Ascending aorta (tissue), 2 donors: ENCODE measurements at regions not wholly inside any gene's neighbourhood (a gene's known extent, or its start where the extent isn't known, plus 50 kb on each side); places are given as distances from the start of the nearest gene placed in this dataset.

Experiments
- DNase-seq, 2 donors: peaks; one replicate each; pipeline ENCODE4 v3.0.0-alpha.2; 2019; ENCODE audit warnings: low spot score in 2 of 2
- H3K27ac ChIP-seq, 2 donors: fragments of 200-600 bp; sonication (generic); one replicate each; pipeline ENCODE4 v1.5.1; 2016 to 2017; ENCODE audit warnings: mild to moderate bottlenecking in 1 of 2
- H3K27me3 ChIP-seq: fragments of 200-600 bp; sonication (generic); one replicate; pipeline ENCODE4 v1.5.1; 2017
- H3K36me3 ChIP-seq, 2 donors: fragments of 200-600 bp; sonication (generic); one replicate each; pipeline ENCODE4 v1.5.1; 2016
- H3K4me1 ChIP-seq, 2 donors: fragments of 200-600 bp; sonication (generic); one replicate each; pipeline ENCODE4 v1.5.1; 2016 to 2017; ENCODE audit warnings: mild to moderate bottlenecking in 1 of 2
- H3K4me3 ChIP-seq, 2 donors: fragments of 200-600 bp; sonication (generic); one replicate each; pipeline ENCODE4 v1.5.1; 2016 to 2017; ENCODE audit warnings: mild to moderate bottlenecking in 1 of 2
- H3K9me3 ChIP-seq, 2 donors: fragments of 200-600 bp; sonication (generic); one replicate each; pipeline ENCODE4 v1.5.1; 2016
- intact Hi-C: fragments of 100-400 bp; cut with DNase I; formaldehyde crosslinking; loops from one replicate; pipeline ENCODE4 v1.15.1; 2023
- TF ChIP-seq, protein P1 (sequence below), 3 experiments: fragments of 200-600 bp in 2 of 3; fragments of 450-650 bp in 1 of 3; sonication (generic) in 2 of 3; IDR thresholded peaks; one replicate each; pipeline ENCODE4 v1.5.1; 2016 to 2019; ENCODE audit warnings: antibody characterized with exemption in 3 of 3, mild to moderate bottlenecking in 1 of 3, moderate library complexity in 1 of 3

DNA sequence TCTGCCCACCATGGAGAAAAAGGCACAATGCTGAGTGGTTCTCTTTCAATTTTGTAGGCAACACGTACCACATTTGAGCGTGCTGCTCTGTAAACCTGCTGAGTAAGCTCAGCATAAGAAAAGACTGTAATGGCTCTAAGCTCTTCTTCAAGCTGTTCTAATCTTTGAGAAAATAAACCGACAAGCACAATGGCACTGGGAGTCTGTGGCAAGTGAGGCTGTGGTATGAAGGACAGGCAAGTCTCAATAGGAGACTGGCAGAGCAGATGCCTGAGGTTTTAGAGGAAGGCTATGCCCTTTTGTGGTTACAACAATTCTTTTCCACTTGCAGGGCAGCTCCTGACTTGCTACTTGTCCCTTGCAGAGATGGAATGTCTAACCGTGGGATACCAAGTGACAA is 136.7 kb upstream of the EXOC2 start:
- no peak for DNase-seq
- no peaks in the 10 kb centered on the region for H3K4me1 ChIP-seq
- H3K4me3 ChIP-seq: no peak overlapping the region
- intact Hi-C loops: no loop called here
- TF ChIP-seq, protein P1, sequence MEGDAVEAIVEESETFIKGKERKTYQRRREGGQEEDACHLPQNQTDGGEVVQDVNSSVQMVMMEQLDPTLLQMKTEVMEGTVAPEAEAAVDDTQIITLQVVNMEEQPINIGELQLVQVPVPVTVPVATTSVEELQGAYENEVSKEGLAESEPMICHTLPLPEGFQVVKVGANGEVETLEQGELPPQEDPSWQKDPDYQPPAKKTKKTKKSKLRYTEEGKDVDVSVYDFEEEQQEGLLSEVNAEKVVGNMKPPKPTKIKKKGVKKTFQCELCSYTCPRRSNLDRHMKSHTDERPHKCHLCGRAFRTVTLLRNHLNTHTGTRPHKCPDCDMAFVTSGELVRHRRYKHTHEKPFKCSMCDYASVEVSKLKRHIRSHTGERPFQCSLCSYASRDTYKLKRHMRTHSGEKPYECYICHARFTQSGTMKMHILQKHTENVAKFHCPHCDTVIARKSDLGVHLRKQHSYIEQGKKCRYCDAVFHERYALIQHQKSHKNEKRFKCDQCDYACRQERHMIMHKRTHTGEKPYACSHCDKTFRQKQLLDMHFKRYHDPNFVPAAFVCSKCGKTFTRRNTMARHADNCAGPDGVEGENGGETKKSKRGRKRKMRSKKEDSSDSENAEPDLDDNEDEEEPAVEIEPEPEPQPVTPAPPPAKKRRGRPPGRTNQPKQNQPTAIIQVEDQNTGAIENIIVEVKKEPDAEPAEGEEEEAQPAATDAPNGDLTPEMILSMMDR (IDR thresholded peaks at IDR 0.05): no peak
- no peak overlapping the region for H3K27ac ChIP-seq
- peaks cover 0 to 5% of the 10 kb centered on the region in 2 donors for H3K9me3 ChIP-seq
- H3K36me3 ChIP-seq: no peaks in the 10 kb centered on the region
- H3K27me3 ChIP-seq: no peaks in the 10 kb centered on the region

DNA sequence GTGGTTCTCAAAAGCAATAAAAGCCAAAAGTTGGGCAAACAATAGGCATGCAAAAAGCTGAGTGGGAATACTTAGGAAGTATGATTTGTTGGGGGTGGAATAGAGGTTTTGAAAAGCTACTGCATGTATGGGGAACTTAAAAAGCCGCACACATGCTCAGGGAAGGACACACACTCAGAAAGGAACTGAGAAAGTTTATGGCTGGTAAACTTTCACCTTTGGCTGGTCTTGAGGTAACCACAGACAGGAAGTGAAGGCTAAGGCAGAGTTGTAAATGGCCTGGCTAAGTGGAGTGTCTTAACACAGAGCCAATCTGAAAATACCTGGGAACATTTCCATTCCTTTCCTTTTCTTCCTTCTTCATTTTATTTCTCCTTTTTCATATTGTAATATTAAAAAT is 134.5 kb upstream of the EXOC2 start:
- H3K4me3 ChIP-seq: no peak overlapping the region
- peaks cover 0 to 5% of the 10 kb centered on the region in 2 donors for H3K9me3 ChIP-seq
- TF ChIP-seq, protein P1 (IDR thresholded peaks at IDR 0.05): no peak

DNA sequence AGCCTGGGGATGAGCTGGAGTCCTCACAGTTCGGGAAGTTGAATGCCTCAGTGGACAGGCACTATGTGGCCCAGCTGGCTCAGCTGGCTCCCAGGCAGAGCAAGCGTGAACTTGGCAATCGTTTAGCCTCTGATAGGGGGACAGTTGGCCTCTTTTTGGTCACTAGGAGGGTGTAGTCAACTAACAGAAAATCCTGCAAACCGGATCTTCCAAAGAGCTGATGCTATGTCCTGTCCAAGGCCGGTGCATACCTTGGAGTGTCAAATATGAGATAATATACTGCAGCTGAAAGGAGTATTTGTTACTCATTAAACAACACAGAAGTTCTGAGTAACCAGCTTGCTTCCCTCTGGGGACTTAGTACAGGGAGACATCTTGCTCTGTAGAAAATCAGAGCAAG is 126.2 kb upstream of the EXOC2 start:
- Histone ChIP-seq H3K27me3 (no peaks in the 10 kb centered on the region), H3K4me3 (no peak overlapping the region), H3K27ac (no peak overlapping the region), H3K36me3 (no peaks in the 10 kb centered on the region), H3K9me3 (no peaks in the 10 kb centered on the region), H3K4me1 (no peaks in the 10 kb centered on the region)
- TF ChIP-seq, protein P1 (IDR thresholded peaks at IDR 0.05): no peak
- no peak for DNase-seq
- intact Hi-C loops: no loop called here

More for the DNA sequence above, 134.5 kb upstream of the EXOC2 start:
- no peak for DNase-seq
- Histone ChIP-seq H3K4me1 (no peaks in the 10 kb centered on the region), H3K27ac (no peak overlapping the region), H3K36me3 (no peaks in the 10 kb centered on the region), H3K27me3 (no peaks in the 10 kb centered on the region)
- intact Hi-C loops: no loop called here

- H3K9me3 ChIP-seq: no peaks in the 10 kb centered on the region
- DNase-seq: no peak
- H3K4me1 ChIP-seq: no peaks in the 10 kb centered on the region
- intact Hi-C loops: no loop called here
- no peaks in the 10 kb centered on the region for H3K36me3 ChIP-seq
- no peak overlapping the region for H3K27ac ChIP-seq
- H3K4me3 ChIP-seq: no peak overlapping the region
- H3K27me3 ChIP-seq: no peaks in the 10 kb centered on the region
- TF ChIP-seq, protein P1 (IDR thresholded peaks at IDR 0.05): no peak
Observed at GRCh38 chr6:818196-818595, 125.3 kb upstream of the EXOC2 start.

- no peak overlapping the region for H3K4me3 ChIP-seq
- H3K27ac ChIP-seq: no peak overlapping the region
- H3K27me3 ChIP-seq: no peaks in the 10 kb centered on the region
- no peaks in the 10 kb centered on the region for H3K36me3 ChIP-seq
- intact Hi-C loops: no loop called here
- no peaks in the 10 kb centered on the region for H3K9me3 ChIP-seq
- TF ChIP-seq, protein P1 (IDR thresholded peaks at IDR 0.05): no peak
- DNase-seq: no peak
- no peaks in the 10 kb centered on the region for H3K4me1 ChIP-seq
Observed at GRCh38 chr6:816510-817084, 123.7 kb upstream of the EXOC2 start.

- TF ChIP-seq, protein P1 (IDR thresholded peaks at IDR 0.05): no peak
- Histone ChIP-seq H3K36me3 (no peaks in the 10 kb centered on the region), H3K4me3 (no peak overlapping the region), H3K27me3 (no peaks in the 10 kb centered on the region), H3K4me1 (no peaks in the 10 kb centered on the region), H3K27ac (no peak overlapping the region), H3K9me3 (no peaks in the 10 kb centered on the region)
- no peak for DNase-seq
- intact Hi-C loops: no loop called here
Observed at GRCh38 chr6:815348-815738, 122.4 kb upstream of the EXOC2 start.
